A549 (cell line): ENCODE measurements at regions not wholly inside any gene's neighbourhood (a gene's known extent, or its start where the extent isn't known, plus 50 kb on each side); places are given as distances from the start of the nearest gene placed in this dataset.

Source experiments
- ZNF302 ChIP-seq: fragments of 250-450 bp; sonication (Bioruptor Pico); IDR thresholded peaks from 2 replicates; pipeline ENCODE4 v1.9.0; 2021; ENCODE audit warnings: inconsistent platforms, mild to moderate bottlenecking, moderate library complexity
- TF ChIP-seq, protein P1 (sequence below): fragments of >200 bp; sonication (Bioruptor Twin); formaldehyde crosslinking; IDR thresholded peaks from 3 replicates; pipeline ENCODE4 v1.5.1; 2016

DNA sequence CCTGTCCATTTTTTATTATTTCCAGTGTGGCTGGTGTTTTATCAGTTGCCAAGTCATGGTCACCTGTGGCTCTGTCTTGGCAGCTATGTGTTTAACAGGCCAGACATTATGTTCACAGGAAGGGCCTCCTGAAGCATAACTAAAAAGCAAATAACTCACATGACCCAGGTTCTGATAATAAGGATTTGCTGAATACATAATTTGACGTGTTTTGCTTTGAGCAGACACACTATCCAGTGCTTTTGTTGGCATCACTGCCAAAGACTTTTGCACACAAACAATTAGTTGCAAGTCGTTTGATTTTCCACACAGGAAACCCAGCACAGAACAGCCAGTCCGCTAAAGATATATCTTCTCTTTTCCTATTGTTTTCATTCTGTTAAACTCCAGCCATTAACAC is 173.6 kb downstream of the ARL4A start:
- TF ChIP-seq ZNF302 (CRISPR knock-in tag), result no peak
- TF ChIP-seq, protein P1, sequence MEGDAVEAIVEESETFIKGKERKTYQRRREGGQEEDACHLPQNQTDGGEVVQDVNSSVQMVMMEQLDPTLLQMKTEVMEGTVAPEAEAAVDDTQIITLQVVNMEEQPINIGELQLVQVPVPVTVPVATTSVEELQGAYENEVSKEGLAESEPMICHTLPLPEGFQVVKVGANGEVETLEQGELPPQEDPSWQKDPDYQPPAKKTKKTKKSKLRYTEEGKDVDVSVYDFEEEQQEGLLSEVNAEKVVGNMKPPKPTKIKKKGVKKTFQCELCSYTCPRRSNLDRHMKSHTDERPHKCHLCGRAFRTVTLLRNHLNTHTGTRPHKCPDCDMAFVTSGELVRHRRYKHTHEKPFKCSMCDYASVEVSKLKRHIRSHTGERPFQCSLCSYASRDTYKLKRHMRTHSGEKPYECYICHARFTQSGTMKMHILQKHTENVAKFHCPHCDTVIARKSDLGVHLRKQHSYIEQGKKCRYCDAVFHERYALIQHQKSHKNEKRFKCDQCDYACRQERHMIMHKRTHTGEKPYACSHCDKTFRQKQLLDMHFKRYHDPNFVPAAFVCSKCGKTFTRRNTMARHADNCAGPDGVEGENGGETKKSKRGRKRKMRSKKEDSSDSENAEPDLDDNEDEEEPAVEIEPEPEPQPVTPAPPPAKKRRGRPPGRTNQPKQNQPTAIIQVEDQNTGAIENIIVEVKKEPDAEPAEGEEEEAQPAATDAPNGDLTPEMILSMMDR, result no peak
